ENCODE measurements at regions not wholly inside any gene's neighbourhood (a gene's known extent, or its start where the extent isn't known, plus 50 kb on each side); places are given as distances from the start of the nearest gene placed in this dataset.

GRCh38 chr2:7206111-7206810 lies 289.0 kb downstream of the RNF144A start:
- TF ChIP-seq CTCF (IDR thresholded peaks at IDR 0.05), result no peak
- TF ChIP-seq POLR2A (IDR thresholded peaks at IDR 0.05), result no peak
